IMR-90 (cell line): ENCODE measurements at regions not wholly inside any gene's neighbourhood (a gene's known extent, or its start where the extent isn't known, plus 50 kb on each side); places are given as distances from the start of the nearest gene placed in this dataset.

Source experiments
- CTCF ChIP-seq: conservative IDR thresholded peaks from 2 replicates; pipeline ENCODE4 v1.5.1; 2012; ENCODE audit warnings: mild to moderate bottlenecking, low read depth, low read length, improper control_type of control experiment
- POLR2A ChIP-seq: IDR thresholded peaks from 2 replicates; pipeline ENCODE4 v1.6.1; 2012; ENCODE audit warnings: mild to moderate bottlenecking, low read depth, low read length

- TF ChIP-seq CTCF (no peak), POLR2A (no peak)
Measured at GRCh38 chr20:51889466-51889865, 87.1 kb upstream of the SALL4 start.
